SU-DHL-6 (cell line): ENCODE measurements at regions not wholly inside any gene's neighbourhood (a gene's known extent, or its start where the extent isn't known, plus 50 kb on each side); places are given as distances from the start of the nearest gene placed in this dataset.

ENCODE experiments used
- CTCF ChIP-seq: fragments of 200-600 bp; sonication (generic); IDR thresholded peaks from one replicate; pipeline ENCODE4 v1.5.1; 2017; ENCODE audit warnings: antibody characterized with exemption, mild to moderate bottlenecking, low read length, moderate library complexity; ENCODE audit not compliant: insufficient read depth, poor library complexity, severe bottlenecking
- EZH2phosphoT487 ChIP-seq: fragments of 200-600 bp; sonication (generic), shearing (Covaris generic); conservative IDR thresholded peaks from 2 replicates; pipeline ENCODE4 v1.6.1; 2018; ENCODE audit warnings: mild to moderate bottlenecking, antibody characterized with exemption, low read length, moderate library complexity, mixed read lengths

DNA sequence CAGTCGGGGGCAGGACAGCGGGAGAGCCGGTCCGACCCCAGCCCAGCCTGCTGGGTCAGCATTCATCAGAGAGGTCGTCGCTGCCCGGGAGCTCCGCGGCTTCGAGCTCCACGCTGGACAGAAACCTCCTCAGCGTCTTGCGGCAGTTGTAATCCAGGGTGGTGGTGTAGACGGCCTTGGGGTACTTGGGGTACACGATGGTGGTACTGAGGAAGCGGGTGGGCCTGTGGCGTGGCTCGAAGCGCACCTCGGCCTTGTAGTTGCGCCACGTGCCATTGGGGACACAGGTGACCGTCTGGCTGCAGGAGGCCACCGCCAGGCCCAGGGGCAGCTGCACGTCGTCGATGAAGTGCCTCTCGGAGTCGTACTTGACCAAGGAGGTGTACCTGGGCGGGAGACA lies 90.5 kb upstream of the RPH3AL start:
- TF ChIP-seq CTCF (no peak), EZH2phosphoT487 (no peak)
